A673 (cell line): ENCODE measurements at regions not wholly inside any gene's neighbourhood (a gene's known extent, or its start where the extent isn't known, plus 50 kb on each side); places are given as distances from the start of the nearest gene placed in this dataset.

ENCODE experiments used
- EZH2 ChIP-seq: fragments of 200-600 bp; sonication (generic); IDR thresholded peaks from 2 replicates; pipeline ENCODE4 v1.6.1; 2017; ENCODE audit warnings: borderline replicate concordance, low read depth, mild to moderate bottlenecking, mixed read lengths, antibody characterized with exemption, low read length; ENCODE audit not compliant: poor library complexity, severe bottlenecking
- TF ChIP-seq, protein P1 (sequence below): fragments of 300-800, 200-600 bp; sonication (generic); conservative IDR thresholded peaks from 2 replicates; pipeline ENCODE4 v1.5.1; 2017; ENCODE audit warnings: low read depth, mild to moderate bottlenecking, antibody characterized with exemption, low read length, moderate library complexity, mixed read lengths

DNA sequence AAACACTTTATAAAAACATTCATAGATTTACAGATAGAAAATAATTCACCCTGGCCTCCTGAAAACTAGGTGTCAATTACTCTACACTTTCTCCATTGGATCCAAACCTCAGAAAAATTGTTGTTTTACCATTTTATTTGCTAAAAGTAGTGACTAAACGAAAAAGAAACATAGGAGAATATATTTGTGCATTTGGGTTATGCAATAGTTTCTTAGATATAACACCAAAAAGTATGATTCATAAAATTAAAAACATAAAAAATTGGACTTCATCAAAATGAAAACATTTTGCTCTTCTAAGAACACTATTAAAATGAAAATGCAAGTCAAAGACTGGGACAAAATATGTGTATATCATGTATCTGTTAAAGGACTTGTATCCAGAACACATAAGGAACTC is 671.3 kb downstream of the MAFB start:
- TF ChIP-seq, protein P1, sequence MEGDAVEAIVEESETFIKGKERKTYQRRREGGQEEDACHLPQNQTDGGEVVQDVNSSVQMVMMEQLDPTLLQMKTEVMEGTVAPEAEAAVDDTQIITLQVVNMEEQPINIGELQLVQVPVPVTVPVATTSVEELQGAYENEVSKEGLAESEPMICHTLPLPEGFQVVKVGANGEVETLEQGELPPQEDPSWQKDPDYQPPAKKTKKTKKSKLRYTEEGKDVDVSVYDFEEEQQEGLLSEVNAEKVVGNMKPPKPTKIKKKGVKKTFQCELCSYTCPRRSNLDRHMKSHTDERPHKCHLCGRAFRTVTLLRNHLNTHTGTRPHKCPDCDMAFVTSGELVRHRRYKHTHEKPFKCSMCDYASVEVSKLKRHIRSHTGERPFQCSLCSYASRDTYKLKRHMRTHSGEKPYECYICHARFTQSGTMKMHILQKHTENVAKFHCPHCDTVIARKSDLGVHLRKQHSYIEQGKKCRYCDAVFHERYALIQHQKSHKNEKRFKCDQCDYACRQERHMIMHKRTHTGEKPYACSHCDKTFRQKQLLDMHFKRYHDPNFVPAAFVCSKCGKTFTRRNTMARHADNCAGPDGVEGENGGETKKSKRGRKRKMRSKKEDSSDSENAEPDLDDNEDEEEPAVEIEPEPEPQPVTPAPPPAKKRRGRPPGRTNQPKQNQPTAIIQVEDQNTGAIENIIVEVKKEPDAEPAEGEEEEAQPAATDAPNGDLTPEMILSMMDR = no peak
- no peak for TF ChIP-seq EZH2
